AG09319 (cell line): ENCODE measurements at regions not wholly inside any gene's neighbourhood (a gene's known extent, or its start where the extent isn't known, plus 50 kb on each side); places are given as distances from the start of the nearest gene placed in this dataset.

Source experiments
- DNase-seq: peaks from one replicate; pipeline ENCODE4 v3.0.0-alpha.2; 2010; ENCODE audit warnings: low read depth; ENCODE audit errors: extremely low read depth
- TF ChIP-seq, protein P1 (sequence below): IDR thresholded peaks from 2 replicates; pipeline ENCODE4 v1.5.1; 2011; ENCODE audit warnings: low read depth, mild to moderate bottlenecking, inconsistent platforms, low read length, moderate library complexity

DNA sequence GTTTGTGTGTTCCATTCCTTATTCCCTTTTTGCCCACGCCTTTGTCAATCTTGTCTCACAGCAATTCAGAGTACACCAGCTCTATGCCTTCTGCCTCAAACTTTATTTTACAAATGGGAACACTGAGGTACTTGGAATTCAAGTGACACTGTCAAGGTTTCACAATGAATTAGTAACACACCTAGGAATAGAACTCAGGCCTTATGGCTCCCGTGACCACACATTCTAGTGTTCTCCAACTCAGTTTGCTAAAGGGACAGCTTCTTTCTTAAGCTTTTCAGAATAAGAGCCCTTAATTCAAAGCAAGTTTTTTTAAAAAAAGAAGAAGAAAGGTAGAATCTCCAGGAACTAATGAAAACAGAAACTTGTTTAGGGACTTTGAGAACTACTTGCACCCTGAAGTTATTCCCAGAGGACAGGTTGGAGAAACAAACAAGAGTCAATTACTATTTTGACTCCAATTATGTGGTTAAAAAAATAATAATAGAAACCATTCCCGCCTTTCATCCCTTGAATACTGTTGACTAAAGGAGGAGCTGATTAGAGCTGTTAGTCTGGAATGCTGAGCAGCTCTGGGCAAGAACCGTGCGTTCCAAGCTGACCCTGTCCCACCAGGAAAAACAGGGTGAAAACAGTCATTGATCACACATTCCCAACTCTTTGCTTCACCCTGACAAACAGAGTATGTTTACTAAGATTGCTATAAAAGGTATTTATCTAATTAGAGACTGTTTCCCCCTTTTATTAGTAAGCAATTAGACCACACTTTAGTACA, 408.8 kb upstream of the CNKSR2 start:
- no peak for DNase-seq
- TF ChIP-seq, protein P1, sequence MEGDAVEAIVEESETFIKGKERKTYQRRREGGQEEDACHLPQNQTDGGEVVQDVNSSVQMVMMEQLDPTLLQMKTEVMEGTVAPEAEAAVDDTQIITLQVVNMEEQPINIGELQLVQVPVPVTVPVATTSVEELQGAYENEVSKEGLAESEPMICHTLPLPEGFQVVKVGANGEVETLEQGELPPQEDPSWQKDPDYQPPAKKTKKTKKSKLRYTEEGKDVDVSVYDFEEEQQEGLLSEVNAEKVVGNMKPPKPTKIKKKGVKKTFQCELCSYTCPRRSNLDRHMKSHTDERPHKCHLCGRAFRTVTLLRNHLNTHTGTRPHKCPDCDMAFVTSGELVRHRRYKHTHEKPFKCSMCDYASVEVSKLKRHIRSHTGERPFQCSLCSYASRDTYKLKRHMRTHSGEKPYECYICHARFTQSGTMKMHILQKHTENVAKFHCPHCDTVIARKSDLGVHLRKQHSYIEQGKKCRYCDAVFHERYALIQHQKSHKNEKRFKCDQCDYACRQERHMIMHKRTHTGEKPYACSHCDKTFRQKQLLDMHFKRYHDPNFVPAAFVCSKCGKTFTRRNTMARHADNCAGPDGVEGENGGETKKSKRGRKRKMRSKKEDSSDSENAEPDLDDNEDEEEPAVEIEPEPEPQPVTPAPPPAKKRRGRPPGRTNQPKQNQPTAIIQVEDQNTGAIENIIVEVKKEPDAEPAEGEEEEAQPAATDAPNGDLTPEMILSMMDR, result no peak

DNA sequence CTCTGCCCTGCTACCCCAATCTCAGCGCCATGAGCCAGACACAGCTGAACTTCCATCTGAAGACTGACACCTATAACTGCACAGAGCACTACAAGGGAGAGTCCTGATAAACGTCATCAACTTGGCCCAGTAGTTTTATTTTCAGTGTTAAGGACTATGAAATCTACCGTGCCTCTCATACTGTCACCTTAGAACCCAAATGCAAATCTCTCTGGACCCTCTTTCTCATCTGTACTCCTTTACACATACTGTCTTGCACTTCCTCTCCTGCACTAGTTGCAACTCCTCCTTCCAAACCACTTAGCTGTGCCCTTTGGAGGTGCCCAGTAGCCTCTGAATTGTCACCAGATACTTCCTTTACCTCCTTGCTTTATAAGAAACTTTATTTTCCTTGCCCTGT, 420.2 kb upstream of the CNKSR2 start:
- TF ChIP-seq, protein P1, result no peak
- DNase-seq, result no peak

DNA sequence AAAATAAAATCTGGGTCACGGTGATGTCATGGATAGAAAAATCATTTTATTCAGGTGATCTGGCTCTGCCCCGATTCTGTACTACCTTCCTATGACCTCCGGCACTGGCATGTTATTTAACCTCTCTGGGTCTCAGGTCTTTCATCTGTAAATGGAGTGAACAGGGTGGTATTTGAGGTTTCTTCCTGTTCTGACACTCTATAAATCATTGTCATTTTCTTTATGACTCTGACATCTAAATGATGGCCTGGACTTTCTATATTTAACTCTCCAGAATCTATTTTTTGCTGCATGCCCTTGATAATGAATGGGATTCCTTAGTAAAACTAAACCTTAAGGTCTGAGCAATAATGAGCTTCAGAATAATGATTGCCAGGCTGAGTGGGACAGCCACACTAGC, 422.0 kb upstream of the CNKSR2 start:
- TF ChIP-seq, protein P1, result no peak
- no peak for DNase-seq

DNA sequence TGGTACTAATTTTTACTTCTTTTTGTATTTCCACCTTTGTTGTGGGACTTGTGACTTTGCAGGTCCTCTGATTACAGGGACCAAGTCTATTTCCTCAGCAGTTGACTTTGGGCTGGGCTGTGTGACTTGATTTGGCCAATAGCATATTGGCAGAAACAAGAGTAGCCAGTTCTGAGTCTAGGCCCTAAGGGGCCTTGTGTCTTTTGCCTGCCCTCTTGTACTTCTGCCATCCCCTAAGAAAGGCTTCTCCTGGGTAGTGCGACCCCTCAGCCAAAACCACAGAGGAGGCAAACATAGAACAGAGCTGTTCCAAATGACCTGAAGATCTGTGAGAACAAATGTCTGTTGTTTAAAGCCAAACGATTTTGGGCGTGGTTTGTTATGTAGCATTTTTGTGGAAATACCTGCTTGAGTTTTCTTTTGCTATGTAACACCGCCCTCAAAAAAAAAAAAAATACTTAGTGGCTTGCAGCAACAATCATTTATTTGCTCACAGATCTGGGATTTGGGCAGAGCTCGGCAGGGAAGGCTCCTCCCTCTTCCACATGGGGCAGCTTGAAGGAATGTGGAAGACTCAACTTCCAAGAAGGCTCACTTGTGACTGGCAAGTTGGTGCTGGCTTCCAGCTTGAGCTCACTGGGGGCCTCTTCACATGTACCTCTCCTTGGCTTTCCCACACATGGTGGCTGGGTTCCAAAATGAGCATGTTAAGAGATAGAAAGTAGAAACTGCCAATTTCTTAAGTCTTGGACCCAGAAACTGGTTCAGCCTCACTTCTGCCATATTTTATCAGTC, 423.0 kb upstream of the CNKSR2 start:
- no peak for DNase-seq
- TF ChIP-seq, protein P1, result no peak

DNA sequence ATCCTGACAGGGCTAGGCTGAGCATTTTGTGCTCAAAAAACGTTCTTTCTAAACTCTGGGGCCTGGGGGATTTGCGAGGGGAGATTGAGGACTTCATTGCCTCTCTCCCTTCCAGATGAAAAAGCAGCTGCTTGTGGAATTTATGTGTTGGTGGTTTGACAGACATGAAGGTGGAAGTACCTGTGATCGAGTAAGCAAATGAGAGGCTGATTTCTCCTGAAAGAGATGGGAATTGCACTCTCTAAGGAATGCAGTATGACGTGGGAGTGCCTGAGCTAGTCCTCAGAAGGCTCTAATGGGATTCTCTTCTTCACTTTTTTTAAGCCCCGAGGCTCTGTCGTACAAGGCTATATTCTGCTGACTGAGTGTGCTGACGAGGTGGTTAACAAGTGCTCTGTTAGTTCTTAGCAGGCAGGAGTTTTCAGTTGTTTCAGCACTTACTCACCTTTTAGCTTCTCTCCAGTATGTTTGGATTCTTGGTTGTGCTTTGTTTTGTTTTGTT, 426.8 kb upstream of the CNKSR2 start:
- TF ChIP-seq, protein P1, result no peak
- no peak for DNase-seq

DNA sequence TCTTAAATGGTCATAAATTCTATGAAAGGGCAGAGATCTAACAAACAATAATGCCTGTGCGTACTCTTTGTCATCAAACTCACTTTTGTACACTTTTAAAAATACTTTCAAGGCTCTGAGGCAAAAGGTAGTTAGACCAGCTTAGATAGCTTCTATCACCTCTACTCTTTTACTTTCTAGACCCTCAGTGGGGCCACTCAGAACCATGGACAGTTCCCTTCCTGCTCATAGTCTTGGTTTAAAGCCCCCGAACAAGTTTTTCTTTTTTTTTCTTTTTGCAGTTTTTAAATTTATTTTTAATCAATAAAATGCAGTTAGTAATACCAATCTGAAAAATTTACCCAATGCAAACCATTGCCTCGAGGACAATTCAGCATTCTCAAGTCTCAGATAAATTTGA, 460.5 kb upstream of the CNKSR2 start:
- TF ChIP-seq, protein P1, result no peak
- DNase-seq, result no peak

DNA sequence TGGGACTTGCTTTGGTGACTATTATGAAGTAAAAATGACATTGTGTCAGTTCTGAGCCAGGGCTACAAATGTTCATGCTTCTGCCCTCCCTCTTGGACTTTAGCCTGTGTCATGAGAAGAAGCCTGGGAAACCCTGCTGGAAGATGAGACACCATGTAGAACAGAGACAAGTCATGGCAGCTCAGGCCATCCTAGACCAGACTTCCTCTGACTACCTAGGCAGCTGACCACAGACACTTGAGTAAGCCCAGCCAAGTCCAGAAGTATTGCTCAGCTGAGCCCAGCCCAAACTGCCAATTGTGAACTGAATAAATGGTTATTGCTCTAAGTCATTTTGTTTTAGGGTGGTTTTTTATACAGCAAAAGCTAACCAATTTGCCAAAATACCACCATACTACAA, 467.6 kb upstream of the CNKSR2 start:
- TF ChIP-seq, protein P1, result no peak
- no peak for DNase-seq
